Common myeloid progenitor, CD34-positive (primary cell): ENCODE measurements at regions not wholly inside any gene's neighbourhood (a gene's known extent, or its start where the extent isn't known, plus 50 kb on each side); places are given as distances from the start of the nearest gene placed in this dataset.

Source experiments
- CTCF ChIA-PET: fragments of 350-600 bp; sonication (Branson Sonifier 250); formaldehyde crosslinking; loops from one replicate; lab custom pipeline; 2021; ENCODE audit warnings: antibody characterized with exemption; lab: Charles Lee
- POLR2A ChIA-PET: fragments of 350-600 bp; sonication (Branson Sonifier 250); formaldehyde crosslinking; loops from one replicate; lab custom pipeline; 2021; ENCODE audit warnings: antibody characterized with exemption; lab: Charles Lee
- DNase-seq, 3 donors: peaks; one replicate each; pipeline versions ENCODE4 v3.0.0 to v3.0.0-alpha.2; 2013
- H3K27ac ChIP-seq, 2 experiments: 1 replicate in 1 of 2; 2 replicates in 1 of 2; pipeline ENCODE4 v1.7.0; 2013; ENCODE audit warnings: inconsistent platforms in 2 of 2, low read length in 2 of 2, mild to moderate bottlenecking in 2 of 2, low read depth in 1 of 2, moderate library complexity in 1 of 2; ENCODE audit not compliant: severe bottlenecking in 2 of 2, insufficient read depth in 1 of 2, poor library complexity in 1 of 2
- H3K27me3 ChIP-seq, 5 experiments: replicated peaks in 2 of 5; 1 replicate in 3 of 5; 2 replicates in 2 of 5; pipeline versions ENCODE4 v1.6.1 to v1.7.0; 2013; ENCODE audit warnings: low read length in 4 of 5, mild to moderate bottlenecking in 2 of 5, moderate library complexity in 2 of 5, inconsistent platforms in 1 of 5; ENCODE audit not compliant: insufficient read depth in 5 of 5, control insufficient read depth in 4 of 5
- H3K36me3 ChIP-seq, 4 experiments: 1 replicate in 2 of 4; 2 replicates in 2 of 4; pipeline versions ENCODE4 v1.6.1 to v1.7.0; 2013; ENCODE audit warnings: low read length in 3 of 4, control low read depth in 1 of 4, mild to moderate bottlenecking in 1 of 4; ENCODE audit not compliant: control insufficient read depth in 4 of 4, insufficient read depth in 4 of 4
- H3K4me1 ChIP-seq, 4 experiments: 1 replicate in 3 of 4; 2 replicates in 1 of 4; pipeline versions ENCODE4 v1.6.1 to v1.7.1; 2013; ENCODE audit warnings: low read length in 3 of 4, mild to moderate bottlenecking in 3 of 4, control low read depth in 1 of 4, inconsistent platforms in 1 of 4, moderate library complexity in 1 of 4; ENCODE audit not compliant: control insufficient read depth in 4 of 4, insufficient read depth in 4 of 4; ENCODE audit errors: control extremely low read depth in 1 of 4
- H3K4me3 ChIP-seq, 7 experiments: 1 replicate in 4 of 7; 2 replicates in 3 of 7; pipeline versions ENCODE4 v1.5.1 to v1.7.0; 2013; ENCODE audit warnings: mild to moderate bottlenecking in 7 of 7, low read length in 6 of 7, moderate library complexity in 6 of 7, inconsistent platforms in 2 of 7, low read depth in 2 of 7, control low read depth in 1 of 7; ENCODE audit not compliant: insufficient read depth in 4 of 7, control insufficient read depth in 1 of 7; ENCODE audit errors: extremely low read depth in 1 of 7
- H3K9me3 ChIP-seq, 5 experiments: 1 replicate in 4 of 5; 2 replicates in 1 of 5; pipeline versions ENCODE4 v1.6.1 to v1.7.1; 2013; ENCODE audit warnings: low read length in 4 of 5, mild to moderate bottlenecking in 2 of 5, inconsistent platforms in 1 of 5, low read depth in 1 of 5, moderate library complexity in 1 of 5; ENCODE audit not compliant: control insufficient read depth in 4 of 5, insufficient read depth in 2 of 5; ENCODE audit errors: control extremely low read depth in 1 of 5
- WGBS: methylation state at CpG from one replicate; pipeline ENCODE4 v1.1.5; 2013; ENCODE audit not compliant: insufficient coverage; 5-methylcytosine and 5-hydroxymethylcytosine counted together

GRCh38 chr7:12861070-12861469 is 173.6 kb downstream of the ARL4A start:
- Histone ChIP-seq H3K27ac (no peak overlapping the region), H3K4me1 (no peaks in the 10 kb centered on the region), H3K4me3 (no peak overlapping the region), H3K9me3 (no peaks in the 10 kb centered on the region), H3K36me3 (no peaks in the 10 kb centered on the region), H3K27me3 (no peaks in the 10 kb centered on the region)
- CTCF ChIA-PET, result no interaction called here
- 54% methylated on average over 3 of the region's 3 CpGs for WGBS
- DNase-seq, result no peak
- POLR2A ChIA-PET, result no interaction called here

- Histone ChIP-seq H3K9me3 (no peaks in the 10 kb centered on the region), H3K4me3 (no peak overlapping the region), H3K36me3 (no peaks in the 10 kb centered on the region), H3K27ac (no peak overlapping the region), H3K27me3 (no peaks in the 10 kb centered on the region), H3K4me1 (no peaks in the 10 kb centered on the region)
- POLR2A ChIA-PET, result no interaction called here
- CTCF ChIA-PET, result no interaction called here
- WGBS, result no CpG with 5 or more reads among the region's 4 CpGs
- no peak for DNase-seq
Observed at GRCh38 chr7:12862146-12862545, 174.7 kb downstream of the ARL4A start.

GRCh38 chr7:12864470-12865046 is 177.1 kb downstream of the ARL4A start:
- Histone ChIP-seq H3K9me3 (no peaks in the 10 kb centered on the region), H3K36me3 (no peaks in the 10 kb centered on the region), H3K27me3 (no peaks in the 10 kb centered on the region), H3K27ac (no peak overlapping the region), H3K4me3 (no peak overlapping the region), H3K4me1 (no peaks in the 10 kb centered on the region)
- ChIA-PET POLR2A (no interaction called here), CTCF (interaction anchor here (1.1 kb wide), 1 partner anchor 9 kb away, joined by 3 read pairs; no protein-coding TSS in a partner anchor)
- DNase-seq, result no peak
- WGBS, result 95% methylated on average over 8 of the region's 11 CpGs

- CTCF ChIA-PET, result interaction anchor here (0.6 kb wide), 1 partner anchor 13 kb away, joined by 3 read pairs; no protein-coding TSS in a partner anchor
- POLR2A ChIA-PET, result no interaction called here
Observed at GRCh38 chr7:12865593-12865992, 178.2 kb downstream of the ARL4A start.

GRCh38 chr7:12866207-12866606 is 178.8 kb downstream of the ARL4A start:
- CTCF ChIA-PET, result no interaction called here
- no peaks in the 10 kb centered on the region for H3K4me1 ChIP-seq
- no peak for DNase-seq
- no peak overlapping the region for H3K27ac ChIP-seq
- WGBS, result 91% methylated on average over 3 of the region's 4 CpGs
- no peak overlapping the region for H3K4me3 ChIP-seq
- no peaks in the 10 kb centered on the region for H3K36me3 ChIP-seq
- POLR2A ChIA-PET, result no interaction called here
- no peaks in the 10 kb centered on the region for H3K9me3 ChIP-seq
- H3K27me3 ChIP-seq, result no peaks in the 10 kb centered on the region

More at GRCh38 chr7:12865593-12865992, 178.2 kb downstream of the ARL4A start:
- Histone ChIP-seq H3K36me3 (no peaks in the 10 kb centered on the region), H3K27me3 (no peaks in the 10 kb centered on the region), H3K9me3 (no peaks in the 10 kb centered on the region), H3K4me1 (no peaks in the 10 kb centered on the region), H3K27ac (no peak overlapping the region), H3K4me3 (no peak overlapping the region)
- 100% methylated on average over 1 of the region's 2 CpGs for WGBS
- DNase-seq, result no peak

- WGBS, result no CpG with 5 or more reads among the region's 2 CpGs
- no peak overlapping the region for H3K4me3 ChIP-seq
- no peaks in the 10 kb centered on the region for H3K9me3 ChIP-seq
- POLR2A ChIA-PET, result no interaction called here
- CTCF ChIA-PET, result no interaction called here
- H3K36me3 ChIP-seq, result no peaks in the 10 kb centered on the region
- H3K4me1 ChIP-seq, result no peaks in the 10 kb centered on the region
- no peak for DNase-seq
- H3K27ac ChIP-seq, result no peak overlapping the region
- H3K27me3 ChIP-seq, result no peaks in the 10 kb centered on the region
Observed at GRCh38 chr7:12868027-12868426, 180.6 kb downstream of the ARL4A start.

- no peaks in the 10 kb centered on the region for H3K9me3 ChIP-seq
- H3K27ac ChIP-seq, result no peak overlapping the region
- H3K4me3 ChIP-seq, result no peak overlapping the region
- POLR2A ChIA-PET, result no interaction called here
- H3K27me3 ChIP-seq, result no peaks in the 10 kb centered on the region
- CTCF ChIA-PET, result no interaction called here
- no peak for DNase-seq
- H3K4me1 ChIP-seq, result no peaks in the 10 kb centered on the region
- H3K36me3 ChIP-seq, result no peaks in the 10 kb centered on the region
- no CpG with 5 or more reads among the region's 1 CpG for WGBS
Observed at GRCh38 chr7:12870219-12870618, 182.8 kb downstream of the ARL4A start.
